ENCODE measurements at regions not wholly inside any gene's neighbourhood (a gene's known extent, or its start where the extent isn't known, plus 50 kb on each side); places are given as distances from the start of the nearest gene placed in this dataset.

DNA sequence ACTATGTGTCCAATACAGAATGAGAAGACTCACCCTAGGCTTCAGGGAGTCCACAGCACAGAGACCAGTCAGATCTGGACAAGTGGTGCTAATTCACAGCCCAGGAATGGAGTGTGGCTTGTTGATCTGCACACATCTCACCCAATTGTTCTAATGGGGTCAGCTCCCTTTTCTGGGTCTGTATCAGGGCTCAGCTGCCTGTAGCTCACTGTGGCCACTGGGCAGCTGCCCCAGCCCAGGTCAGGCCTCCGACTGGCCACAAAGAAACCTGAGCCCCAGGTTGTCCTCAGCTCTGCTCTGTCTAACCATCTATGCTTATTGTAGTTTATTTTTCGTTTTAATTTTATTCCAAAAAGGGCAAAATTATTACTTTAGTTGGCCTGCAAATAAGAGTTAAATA, 202.3 kb upstream of the RAB6C start:
- Histone ChIP-seq H3K4me1 (replicated peaks in 1 of 2; ENCODE audit: control insufficient read depth in 2 of 2, insufficient read depth in 2 of 2, low read length in 2 of 2) (no peaks in the 10 kb centered on the region), H2AFZ (ENCODE audit: low read depth, low read length) (no peak overlapping the region), H3K9me3 (replicated peaks; ENCODE audit: control insufficient read depth, insufficient read depth, low read depth, low read length) (no peaks in the 10 kb centered on the region), H3K9ac (ENCODE audit: insufficient read depth in 1 of 2, low read depth in 2 of 2, low read length in 2 of 2) (no peak overlapping the region), H3K9me1 (ENCODE audit: control insufficient read depth, insufficient read depth, low read length) (no peaks in the 10 kb centered on the region), H4K20me1 (replicated peaks; ENCODE audit: control insufficient read depth, insufficient read depth, low read length) (no peaks in the 10 kb centered on the region), H3K4me2 (ENCODE audit: insufficient read depth, low read length) (no peak overlapping the region), H3K4me3 (no peak overlapping the region), H3K36me3 (ENCODE audit: control insufficient read depth, insufficient read depth, low read length) (no peaks in the 10 kb centered on the region), H3K79me2 (ENCODE audit: control insufficient read depth, insufficient read depth, low read length) (no peaks in the 10 kb centered on the region), H3K27me3 (ENCODE audit: control insufficient read depth in 2 of 2, insufficient read depth in 2 of 2, low read length in 2 of 2) (peaks cover 0 to 33% of the 10 kb centered on the region in 2 experiments; a peak in 3 of 5 replicates), H3K27ac (ENCODE audit: extremely low read depth, low read depth, low read length) (no peak overlapping the region)
- 0% methylated on average over 2 of the region's 2 CpGs for WGBS (ENCODE audit: insufficient coverage, low coverage, missing lambda C conversion rate)
- ATAC-seq (no peak), FAIRE-seq (no peak), DNase-seq (ENCODE audit: extremely low read depth in 1 of 4, low spot score in 3 of 4) (no peak)
- ChIA-PET POLR2A (no interaction called here), CTCF (ENCODE audit: low intra/inter-chr PET ratio) (no interaction called here)
- no TSS peak for BruUV-seq (replicated peaks)
- in situ Hi-C loops (cut with MboI) (no loop called here), intact Hi-C loops (cut with micrococcal nuclease) (no loop called here)
- no peak for TF ChIP-seq C11orf30 (IDR thresholded peaks at IDR 0.05; ENCODE audit: low read depth)
- TF ChIP-seq MED1 (CRISPR knock-in tag; IDR thresholded peaks at IDR 0.05; ENCODE audit: borderline replicate concordance) = no peak
- TF ChIP-seq ZNF431 (CRISPR knock-in tag; IDR thresholded peaks at IDR 0.05) = no peak
- TF ChIP-seq MTF1 (CRISPR knock-in tag; IDR thresholded peaks at IDR 0.05; ENCODE audit: borderline replicate concordance) = no peak
- TF ChIP-seq, protein P1, sequence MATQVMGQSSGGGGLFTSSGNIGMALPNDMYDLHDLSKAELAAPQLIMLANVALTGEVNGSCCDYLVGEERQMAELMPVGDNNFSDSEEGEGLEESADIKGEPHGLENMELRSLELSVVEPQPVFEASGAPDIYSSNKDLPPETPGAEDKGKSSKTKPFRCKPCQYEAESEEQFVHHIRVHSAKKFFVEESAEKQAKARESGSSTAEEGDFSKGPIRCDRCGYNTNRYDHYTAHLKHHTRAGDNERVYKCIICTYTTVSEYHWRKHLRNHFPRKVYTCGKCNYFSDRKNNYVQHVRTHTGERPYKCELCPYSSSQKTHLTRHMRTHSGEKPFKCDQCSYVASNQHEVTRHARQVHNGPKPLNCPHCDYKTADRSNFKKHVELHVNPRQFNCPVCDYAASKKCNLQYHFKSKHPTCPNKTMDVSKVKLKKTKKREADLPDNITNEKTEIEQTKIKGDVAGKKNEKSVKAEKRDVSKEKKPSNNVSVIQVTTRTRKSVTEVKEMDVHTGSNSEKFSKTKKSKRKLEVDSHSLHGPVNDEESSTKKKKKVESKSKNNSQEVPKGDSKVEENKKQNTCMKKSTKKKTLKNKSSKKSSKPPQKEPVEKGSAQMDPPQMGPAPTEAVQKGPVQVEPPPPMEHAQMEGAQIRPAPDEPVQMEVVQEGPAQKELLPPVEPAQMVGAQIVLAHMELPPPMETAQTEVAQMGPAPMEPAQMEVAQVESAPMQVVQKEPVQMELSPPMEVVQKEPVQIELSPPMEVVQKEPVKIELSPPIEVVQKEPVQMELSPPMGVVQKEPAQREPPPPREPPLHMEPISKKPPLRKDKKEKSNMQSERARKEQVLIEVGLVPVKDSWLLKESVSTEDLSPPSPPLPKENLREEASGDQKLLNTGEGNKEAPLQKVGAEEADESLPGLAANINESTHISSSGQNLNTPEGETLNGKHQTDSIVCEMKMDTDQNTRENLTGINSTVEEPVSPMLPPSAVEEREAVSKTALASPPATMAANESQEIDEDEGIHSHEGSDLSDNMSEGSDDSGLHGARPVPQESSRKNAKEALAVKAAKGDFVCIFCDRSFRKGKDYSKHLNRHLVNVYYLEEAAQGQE (IDR thresholded peaks at IDR 0.05; ENCODE audit: borderline replicate concordance) = no peak
- TF ChIP-seq, protein P1 (CRISPR knock-in tag; IDR thresholded peaks at IDR 0.05; ENCODE audit: low read depth) = no peak
- no peak for TF ChIP-seq ETV1 (tag; conservative IDR thresholded peaks at IDR 0.05; ENCODE audit: low read depth)
- TF ChIP-seq, protein P2, sequence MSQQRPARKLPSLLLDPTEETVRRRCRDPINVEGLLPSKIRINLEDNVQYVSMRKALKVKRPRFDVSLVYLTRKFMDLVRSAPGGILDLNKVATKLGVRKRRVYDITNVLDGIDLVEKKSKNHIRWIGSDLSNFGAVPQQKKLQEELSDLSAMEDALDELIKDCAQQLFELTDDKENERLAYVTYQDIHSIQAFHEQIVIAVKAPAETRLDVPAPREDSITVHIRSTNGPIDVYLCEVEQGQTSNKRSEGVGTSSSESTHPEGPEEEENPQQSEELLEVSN (IDR thresholded peaks at IDR 0.05; ENCODE audit: borderline replicate concordance in 1 of 2, extremely low read depth in 1 of 2, insufficient read depth in 1 of 2, insufficient read length in 1 of 2, low read depth in 1 of 2, low read length in 1 of 2, poor library complexity in 1 of 2, severe bottlenecking in 1 of 2) = no peak
- no peak for TF ChIP-seq TAF1 (IDR thresholded peaks at IDR 0.05; ENCODE audit: control insufficient read depth, extremely low read depth, insufficient read depth, low read length, severe bottlenecking)
- no peak for TF ChIP-seq ILK (tag; IDR thresholded peaks at IDR 0.05; ENCODE audit: borderline replicate concordance, low read depth)
- no peak for TF ChIP-seq ZNF24 (IDR thresholded peaks at IDR 0.05)
- no peak for TF ChIP-seq ZNF253 (CRISPR knock-in tag; conservative IDR thresholded peaks at IDR 0.05)
- no peak for TF ChIP-seq MYBL2 (IDR thresholded peaks at IDR 0.05; ENCODE audit: low read depth)
- TF ChIP-seq MYBL2 (CRISPR knock-in tag; IDR thresholded peaks at IDR 0.05; ENCODE audit: borderline replicate concordance) = no peak
